Gastroesophageal sphincter (tissue), 3 donors: ENCODE measurements at regions not wholly inside any gene's neighbourhood (a gene's known extent, or its start where the extent isn't known, plus 50 kb on each side); places are given as distances from the start of the nearest gene placed in this dataset.

Source experiments
- EP300 ChIP-seq: sonication (generic); formaldehyde crosslinking; IDR thresholded peaks from one replicate; pipeline ENCODE4 v1.6.1; 2017; ENCODE audit warnings: antibody characterized with exemption, mild to moderate bottlenecking
- POLR2A ChIP-seq, 2 donors: fragments of 450-650 bp; IDR thresholded peaks; one replicate each; pipeline ENCODE4 v1.6.1; 2017; ENCODE audit warnings: antibody characterized with exemption in 2 of 2, mild to moderate bottlenecking in 2 of 2, moderate library complexity in 1 of 2
- POLR2AphosphoS5 ChIP-seq: sonication (generic); formaldehyde crosslinking; IDR thresholded peaks from one replicate; pipeline ENCODE4 v1.6.1; 2017; ENCODE audit warnings: antibody characterized with exemption
- TF ChIP-seq, protein P1 (sequence below), 4 experiments: fragments of 200-600 bp in 2 of 4; fragments of 450-650 bp in 2 of 4; sonication (generic) in 1 of 4; IDR thresholded peaks; one replicate each; pipeline ENCODE4 v1.5.1; 2017 to 2019; ENCODE audit warnings: antibody characterized with exemption in 4 of 4, mild to moderate bottlenecking in 2 of 4, moderate library complexity in 2 of 4

DNA sequence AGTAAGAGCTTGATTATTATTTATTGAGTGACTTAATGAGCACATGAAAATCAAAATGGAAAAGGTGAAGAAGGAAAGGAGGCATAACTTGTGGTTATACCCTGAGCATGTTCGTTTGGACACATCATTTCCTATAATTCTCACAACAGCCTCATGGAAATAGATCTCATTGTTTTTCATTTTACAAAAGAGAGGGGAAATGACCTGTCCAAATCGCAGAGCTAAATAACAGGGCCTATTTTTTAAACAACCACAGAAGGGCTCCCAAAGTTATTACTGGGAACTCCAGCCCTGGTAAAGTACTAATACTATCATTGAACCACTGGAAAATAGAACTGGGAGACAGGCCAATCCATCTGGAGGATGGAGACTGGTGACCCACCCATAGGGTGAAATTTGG is 317.7 kb upstream of the C16orf82 start:
- TF ChIP-seq, protein P1, sequence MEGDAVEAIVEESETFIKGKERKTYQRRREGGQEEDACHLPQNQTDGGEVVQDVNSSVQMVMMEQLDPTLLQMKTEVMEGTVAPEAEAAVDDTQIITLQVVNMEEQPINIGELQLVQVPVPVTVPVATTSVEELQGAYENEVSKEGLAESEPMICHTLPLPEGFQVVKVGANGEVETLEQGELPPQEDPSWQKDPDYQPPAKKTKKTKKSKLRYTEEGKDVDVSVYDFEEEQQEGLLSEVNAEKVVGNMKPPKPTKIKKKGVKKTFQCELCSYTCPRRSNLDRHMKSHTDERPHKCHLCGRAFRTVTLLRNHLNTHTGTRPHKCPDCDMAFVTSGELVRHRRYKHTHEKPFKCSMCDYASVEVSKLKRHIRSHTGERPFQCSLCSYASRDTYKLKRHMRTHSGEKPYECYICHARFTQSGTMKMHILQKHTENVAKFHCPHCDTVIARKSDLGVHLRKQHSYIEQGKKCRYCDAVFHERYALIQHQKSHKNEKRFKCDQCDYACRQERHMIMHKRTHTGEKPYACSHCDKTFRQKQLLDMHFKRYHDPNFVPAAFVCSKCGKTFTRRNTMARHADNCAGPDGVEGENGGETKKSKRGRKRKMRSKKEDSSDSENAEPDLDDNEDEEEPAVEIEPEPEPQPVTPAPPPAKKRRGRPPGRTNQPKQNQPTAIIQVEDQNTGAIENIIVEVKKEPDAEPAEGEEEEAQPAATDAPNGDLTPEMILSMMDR (IDR thresholded peaks at IDR 0.05), result no peak
- TF ChIP-seq POLR2AphosphoS5, result no peak
- no peak for TF ChIP-seq POLR2A (IDR thresholded peaks at IDR 0.05)
- no peak for TF ChIP-seq EP300
